Mammary epithelial cell (primary cell): ENCODE measurements at regions not wholly inside any gene's neighbourhood (a gene's known extent, or its start where the extent isn't known, plus 50 kb on each side); places are given as distances from the start of the nearest gene placed in this dataset.

Experiments
- EZH2 ChIP-seq: IDR thresholded peaks from 2 replicates; pipeline ENCODE4 v1.6.1; 2012; ENCODE audit warnings: low read length, inconsistent platforms, borderline replicate concordance
- TF ChIP-seq, protein P1 (sequence below), 2 donors: IDR thresholded peaks in 1 of 2; conservative IDR thresholded peaks in 1 of 2; 2 replicates each; pipeline ENCODE4 v1.5.1; 2011 to 2012; ENCODE audit warnings: inconsistent platforms in 2 of 2, low read length in 2 of 2, mild to moderate bottlenecking in 2 of 2, control low read depth in 1 of 2, low read depth in 1 of 2; ENCODE audit not compliant: insufficient read depth in 1 of 2; ENCODE audit errors: extremely low read depth in 1 of 2

DNA sequence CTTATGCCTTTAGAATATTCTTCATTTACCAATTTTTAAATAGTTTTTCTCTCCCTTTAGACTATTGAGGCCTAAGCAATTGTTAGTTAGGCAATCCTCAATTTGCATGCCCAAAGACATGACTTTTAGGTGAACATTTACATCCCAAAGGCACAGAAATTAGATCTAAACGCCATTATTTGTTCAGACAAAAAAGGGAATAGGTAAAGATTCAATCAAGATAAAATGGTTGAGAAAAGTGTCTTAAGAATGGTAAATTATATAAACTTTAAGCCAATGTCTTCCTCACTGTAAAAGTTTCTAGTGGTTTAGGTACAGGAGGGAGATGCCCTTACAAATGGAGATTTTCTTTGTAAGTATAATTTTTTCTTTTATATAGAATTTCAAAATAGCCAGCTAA lies 50.2 kb upstream of the MME start:
- TF ChIP-seq, protein P1, sequence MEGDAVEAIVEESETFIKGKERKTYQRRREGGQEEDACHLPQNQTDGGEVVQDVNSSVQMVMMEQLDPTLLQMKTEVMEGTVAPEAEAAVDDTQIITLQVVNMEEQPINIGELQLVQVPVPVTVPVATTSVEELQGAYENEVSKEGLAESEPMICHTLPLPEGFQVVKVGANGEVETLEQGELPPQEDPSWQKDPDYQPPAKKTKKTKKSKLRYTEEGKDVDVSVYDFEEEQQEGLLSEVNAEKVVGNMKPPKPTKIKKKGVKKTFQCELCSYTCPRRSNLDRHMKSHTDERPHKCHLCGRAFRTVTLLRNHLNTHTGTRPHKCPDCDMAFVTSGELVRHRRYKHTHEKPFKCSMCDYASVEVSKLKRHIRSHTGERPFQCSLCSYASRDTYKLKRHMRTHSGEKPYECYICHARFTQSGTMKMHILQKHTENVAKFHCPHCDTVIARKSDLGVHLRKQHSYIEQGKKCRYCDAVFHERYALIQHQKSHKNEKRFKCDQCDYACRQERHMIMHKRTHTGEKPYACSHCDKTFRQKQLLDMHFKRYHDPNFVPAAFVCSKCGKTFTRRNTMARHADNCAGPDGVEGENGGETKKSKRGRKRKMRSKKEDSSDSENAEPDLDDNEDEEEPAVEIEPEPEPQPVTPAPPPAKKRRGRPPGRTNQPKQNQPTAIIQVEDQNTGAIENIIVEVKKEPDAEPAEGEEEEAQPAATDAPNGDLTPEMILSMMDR (conservative IDR thresholded peaks at IDR 0.05 in 1 of 2, IDR thresholded peaks at IDR 0.05 in 1 of 2; ENCODE audit: extremely low read depth in 1 of 2, insufficient read depth in 1 of 2, low read depth in 1 of 2, low read length in 2 of 2): no peak
- no peak for TF ChIP-seq EZH2
